ENCODE measurements at regions not wholly inside any gene's neighbourhood (a gene's known extent, or its start where the extent isn't known, plus 50 kb on each side); places are given as distances from the start of the nearest gene placed in this dataset.
A peak's percentile ranks its signal among the peaks of the same experiment; 100 is the strongest.
"Not testable (repeated sequence)": the region's sequence is repeated elsewhere in the genome, so short reads cannot be mapped to it uniquely, and the experiment has no call there.

- DNase-seq = no peak
Measured at GRCh38 chr3:28039829-28040228, 201.6 kb upstream of the CMC1 start.

GRCh38 chr3:28042095-28042635 lies 199.3 kb upstream of the CMC1 start:
- DNase-seq = no peak

GRCh38 chr3:28042707-28043106 lies 198.7 kb upstream of the CMC1 start:
- no peak for DNase-seq

DNA sequence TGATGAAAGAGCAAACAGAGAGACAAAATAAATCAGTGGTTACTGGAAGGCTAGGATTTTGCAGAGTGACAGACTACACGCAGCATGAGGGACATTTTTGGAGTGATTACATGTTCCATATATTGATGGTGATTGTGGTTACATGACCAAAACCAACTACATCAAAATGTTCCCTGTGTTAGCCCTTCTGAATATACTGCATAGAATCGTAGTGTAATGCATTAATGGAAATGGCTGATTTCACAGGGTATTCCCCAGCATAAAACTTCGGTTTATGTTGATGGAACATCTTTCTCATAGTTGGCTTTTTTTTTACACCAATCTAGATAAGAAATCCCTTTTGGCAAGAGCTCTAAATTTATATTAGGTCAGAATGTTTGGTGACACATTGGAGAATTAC lies 191.3 kb upstream of the CMC1 start:
- no peak for DNase-seq

DNA sequence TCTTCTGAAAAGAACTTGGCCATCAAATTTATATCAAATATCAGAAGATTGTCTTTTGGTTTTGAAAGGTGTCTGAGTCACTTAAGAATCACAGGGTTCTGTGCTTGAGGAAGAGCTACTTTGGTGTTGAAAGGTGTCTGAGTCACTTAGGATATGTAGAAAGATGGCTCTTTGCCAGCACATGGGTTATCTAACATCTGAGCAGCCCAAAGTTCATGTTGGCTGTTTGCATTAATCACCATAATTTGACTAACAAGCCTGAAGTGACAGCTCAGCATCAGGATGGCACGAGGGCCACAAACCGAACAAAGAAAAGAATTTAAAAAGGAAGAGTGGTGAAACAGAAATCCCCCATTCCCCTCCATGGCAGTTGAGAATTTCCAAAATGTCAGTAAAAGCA lies 190.5 kb upstream of the CMC1 start:
- peak; percentile 2 for DNase-seq

DNA sequence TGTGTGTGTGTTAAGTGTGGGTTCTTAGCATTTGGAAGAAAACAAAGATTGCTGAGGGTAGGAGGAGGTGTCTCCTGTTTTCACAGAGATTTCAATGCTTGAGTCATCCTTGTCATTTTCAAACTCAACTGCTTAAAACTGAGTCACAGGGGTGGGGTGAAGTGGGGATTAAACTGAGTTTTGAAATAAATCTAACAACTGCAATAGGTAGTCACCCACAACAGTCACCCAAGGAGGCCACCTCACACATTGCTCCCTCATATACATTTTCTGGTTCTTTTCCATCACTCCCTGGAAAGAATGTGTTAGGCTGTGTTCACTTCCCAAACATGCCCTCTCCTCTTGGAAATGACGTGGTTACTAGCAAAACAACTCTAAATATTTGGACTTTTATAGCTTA lies 187.7 kb upstream of the CMC1 start:
- no peak for DNase-seq

- no peak for DNase-seq
Measured at GRCh38 chr3:28056806-28057205, 184.6 kb upstream of the CMC1 start.

DNA sequence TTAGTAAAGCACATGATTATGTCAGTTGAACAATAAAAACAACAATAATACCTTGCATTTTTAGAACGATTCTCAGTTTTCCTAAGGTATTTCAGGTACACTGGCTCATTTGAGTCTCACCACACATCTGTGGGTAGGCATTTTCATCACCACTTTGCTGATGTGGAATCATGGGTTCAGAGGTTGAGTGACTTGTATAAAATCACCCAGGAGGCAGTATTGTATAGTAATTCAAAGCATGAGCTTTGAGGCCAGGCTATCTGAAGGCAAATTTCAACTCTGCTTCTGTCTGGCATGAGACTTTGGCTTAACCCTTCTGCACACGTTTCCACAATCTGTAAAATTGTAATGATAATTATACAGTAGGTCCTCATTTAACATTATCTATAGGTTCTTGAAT lies 183.9 kb upstream of the CMC1 start:
- no peak for DNase-seq

GRCh38 chr3:28059199-28059598 lies 182.2 kb upstream of the CMC1 start:
- DNase-seq = not testable (repeated sequence)

DNA sequence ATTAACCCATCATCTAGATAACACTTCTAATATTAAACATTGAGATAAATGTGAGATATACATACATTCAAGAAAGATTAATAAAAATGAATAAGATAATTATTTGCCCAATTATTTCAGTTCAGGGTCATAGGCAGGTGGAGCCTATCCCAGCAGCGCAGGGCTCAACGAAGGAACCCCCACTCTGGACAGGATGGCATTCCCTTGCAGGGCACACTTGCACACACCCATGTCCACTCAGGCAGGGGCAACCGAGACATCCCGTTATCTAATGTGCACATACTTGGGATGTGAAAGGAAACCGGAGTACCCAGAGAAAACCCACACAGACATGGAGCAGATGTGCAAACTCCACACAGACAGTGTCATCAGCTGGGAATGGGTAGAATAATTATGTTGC lies 175.4 kb upstream of the CMC1 start:
- no peak for DNase-seq

DNA sequence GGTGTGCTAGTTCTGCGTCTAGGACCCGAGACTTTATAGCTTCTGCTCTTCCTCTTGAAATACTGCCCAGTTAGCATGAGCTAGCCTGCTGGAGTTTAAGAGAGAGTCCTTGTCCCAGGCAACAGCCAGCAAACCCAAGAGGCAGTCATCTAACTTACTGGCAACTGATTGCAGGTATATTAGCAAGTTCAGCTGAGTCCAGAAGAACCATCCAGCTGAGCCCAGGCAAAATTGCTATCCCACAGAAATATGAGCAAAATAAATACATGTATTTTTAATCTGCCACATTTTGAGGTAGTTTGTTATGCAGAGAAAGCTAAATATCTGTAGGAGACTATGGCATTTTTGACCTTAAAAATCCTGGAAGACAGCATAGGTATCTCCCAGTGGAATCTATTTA lies 174.4 kb upstream of the CMC1 start:
- DNase-seq = no peak

GRCh38 chr3:28068342-28068741 lies 173.1 kb upstream of the CMC1 start:
- DNase-seq = no peak

DNA sequence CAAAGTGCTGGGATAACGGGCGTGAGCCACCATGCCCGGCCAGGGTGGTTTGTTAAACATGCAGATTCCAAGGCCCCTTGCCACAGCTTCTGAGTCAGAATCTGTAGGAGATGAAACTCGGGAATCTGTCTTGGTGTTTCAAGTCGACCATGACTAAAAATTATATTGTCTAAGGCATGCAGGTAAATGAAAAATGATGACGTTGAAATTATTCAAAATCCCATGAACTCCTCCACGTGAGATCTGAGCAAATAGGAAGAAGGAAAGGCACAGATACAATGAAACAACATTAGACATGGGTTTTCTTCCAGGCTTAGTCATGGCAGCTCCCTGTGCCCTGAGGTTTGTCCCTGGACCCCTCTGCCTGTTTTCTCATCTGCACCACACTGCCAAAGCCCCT lies 172.0 kb upstream of the CMC1 start:
- no peak for DNase-seq

GRCh38 chr3:28076246-28076645 lies 165.2 kb upstream of the CMC1 start:
- no peak for DNase-seq

GRCh38 chr3:28077572-28077971 lies 163.8 kb upstream of the CMC1 start:
- no peak for DNase-seq

GRCh38 chr3:28078536-28078935 lies 162.9 kb upstream of the CMC1 start:
- DNase-seq = no peak

DNA sequence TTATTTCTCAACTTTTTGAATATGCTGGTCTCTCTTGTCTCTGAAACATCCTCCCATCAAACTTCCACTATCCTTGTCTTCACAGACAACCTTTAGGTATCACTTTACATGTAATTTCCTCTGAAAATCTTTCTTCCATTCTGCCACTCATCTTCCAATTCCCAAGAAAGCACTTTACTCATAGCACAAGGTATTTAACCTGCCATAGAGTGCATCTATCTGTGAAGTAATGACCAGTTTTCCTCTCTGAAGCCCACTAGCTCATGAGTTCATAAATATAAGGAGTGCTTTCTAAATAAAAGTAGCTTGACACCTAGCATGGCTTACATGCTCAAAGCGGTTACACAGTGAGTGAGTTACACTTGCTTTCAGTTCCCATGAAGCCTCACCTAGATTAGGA lies 160.7 kb upstream of the CMC1 start:
- DNase-seq = no peak

GRCh38 chr3:28081533-28081947 lies 159.9 kb upstream of the CMC1 start:
- DNase-seq = no peak

DNA sequence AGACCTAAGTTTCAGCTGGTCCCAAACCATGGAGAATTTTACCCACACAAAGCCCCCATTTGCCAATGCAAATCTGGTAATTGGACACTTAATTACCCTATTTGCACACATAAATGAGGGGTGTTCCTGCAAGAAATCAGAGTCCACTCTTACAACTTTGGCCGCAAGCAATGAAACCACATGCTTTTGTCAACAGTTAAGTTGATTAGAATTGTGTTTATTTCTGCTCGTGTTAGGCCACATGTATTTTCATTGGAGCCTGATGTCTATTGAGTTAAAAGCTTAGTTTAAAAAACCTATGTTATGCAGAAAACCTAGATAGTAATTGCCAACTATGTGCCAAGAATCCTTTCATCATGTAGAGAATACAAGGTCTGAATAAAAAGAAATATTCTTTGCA lies 153.8 kb upstream of the CMC1 start:
- no peak for DNase-seq

GRCh38 chr3:28088811-28089526 lies 152.4 kb upstream of the CMC1 start:
- DNase-seq = no peak

GRCh38 chr3:28089527-28089897 lies 151.9 kb upstream of the CMC1 start:
- DNase-seq = no peak

DNA sequence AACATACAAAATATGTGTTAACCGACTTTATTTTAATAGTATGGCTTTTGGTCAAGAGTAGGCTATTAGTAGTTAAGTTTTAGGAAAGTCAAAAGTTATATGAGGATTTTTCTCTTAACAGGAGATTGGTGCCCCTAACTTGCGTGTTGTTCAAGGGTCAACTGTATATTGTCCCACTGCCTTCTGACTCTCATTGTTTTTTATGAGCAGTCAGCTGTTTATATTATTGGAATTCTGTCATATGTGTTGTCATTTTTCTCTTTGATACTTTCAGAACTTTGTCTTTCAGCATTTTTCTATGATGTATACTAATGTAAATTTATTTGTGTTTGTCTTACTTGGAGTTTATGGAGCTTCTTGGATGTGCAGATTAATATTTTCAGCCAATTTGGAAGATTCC lies 142.1 kb upstream of the CMC1 start:
- no peak for DNase-seq

GRCh38 chr3:28101705-28102104 lies 139.7 kb upstream of the CMC1 start:
- no peak for DNase-seq

- DNase-seq = no peak
Measured at GRCh38 chr3:28103861-28104260, 137.6 kb upstream of the CMC1 start.

DNA sequence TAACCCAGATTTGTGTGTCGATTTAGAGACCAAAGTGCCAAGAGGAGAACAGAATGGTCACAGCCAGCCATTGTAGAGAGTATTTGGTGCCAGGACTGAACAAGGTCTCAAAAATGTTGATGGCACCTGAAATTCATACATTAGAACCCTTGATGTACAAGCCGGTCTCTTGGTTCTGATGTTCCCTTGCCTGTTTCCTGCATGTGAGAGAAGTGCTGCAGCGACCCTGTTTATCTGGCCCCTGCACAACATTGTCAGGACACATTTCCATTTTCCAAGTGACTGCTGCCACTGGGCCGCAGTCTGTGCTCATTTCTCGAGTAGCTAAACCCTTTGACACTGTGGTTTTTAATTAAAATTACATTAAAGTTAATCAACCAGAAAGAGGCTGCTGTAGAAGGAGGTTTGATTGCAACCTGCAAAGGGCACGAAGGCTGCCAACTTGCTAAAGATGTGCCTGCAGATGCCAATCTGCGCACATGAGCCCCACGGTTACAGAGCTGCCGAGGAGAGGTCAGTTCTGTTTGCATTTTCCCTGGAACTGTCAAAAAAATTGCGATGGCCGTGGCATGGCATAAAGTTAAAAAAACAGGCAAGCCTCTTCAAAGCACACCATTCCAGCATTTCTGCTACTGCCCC lies 136.4 kb upstream of the CMC1 start:
- DNase-seq = no peak
